GM19035 (cell line): ENCODE measurements at regions not wholly inside any gene's neighbourhood (a gene's known extent, or its start where the extent isn't known, plus 50 kb on each side); places are given as distances from the start of the nearest gene placed in this dataset.
"Not testable (repeated sequence)": the region's sequence is repeated elsewhere in the genome, so short reads cannot be mapped to it uniquely, and the experiment has no call there.

Experiments
- ATAC-seq: cut with Tn5 transposase; IDR thresholded peaks from one replicate; pipeline ENCODE4 v1.9.1; 2021; ENCODE audit not compliant: unreplicated experiment

GRCh38 chr12:38477340-38478090 lies 160.9 kb downstream of the ALG10B start:
- no peak for ATAC-seq

- no peak for ATAC-seq
Measured at GRCh38 chr12:38480594-38480993, 164.0 kb downstream of the ALG10B start.

GRCh38 chr12:38484821-38485449 lies 168.4 kb downstream of the ALG10B start:
- ATAC-seq = no peak

GRCh38 chr12:38488866-38489265 lies 172.3 kb downstream of the ALG10B start:
- ATAC-seq = no peak

- ATAC-seq = no peak
Measured at GRCh38 chr12:38490073-38490472, 173.5 kb downstream of the ALG10B start.

- no peak for ATAC-seq
Measured at GRCh38 chr12:38490941-38491340, 174.4 kb downstream of the ALG10B start.

- no peak for ATAC-seq
Measured at GRCh38 chr12:38501481-38501880, 184.9 kb downstream of the ALG10B start.

- no peak for ATAC-seq
Measured at GRCh38 chr12:38501991-38502390, 185.4 kb downstream of the ALG10B start.

- ATAC-seq = no peak
Measured at GRCh38 chr12:38502415-38502814, 185.8 kb downstream of the ALG10B start.

- ATAC-seq = no peak
Measured at GRCh38 chr12:38507839-38508238, 191.3 kb downstream of the ALG10B start.

GRCh38 chr12:38508246-38508645 lies 191.7 kb downstream of the ALG10B start:
- ATAC-seq = no peak

GRCh38 chr12:38515912-38516311 lies 199.3 kb downstream of the ALG10B start:
- no peak for ATAC-seq

- ATAC-seq = no peak
Measured at GRCh38 chr12:38516418-38516817, 199.8 kb downstream of the ALG10B start.

- no peak for ATAC-seq
Measured at GRCh38 chr12:38523920-38524319, 207.3 kb downstream of the ALG10B start.

GRCh38 chr12:38527631-38528030 lies 211.1 kb downstream of the ALG10B start:
- no peak for ATAC-seq

GRCh38 chr12:38528527-38528926 lies 212.0 kb downstream of the ALG10B start:
- no peak for ATAC-seq

GRCh38 chr12:38529281-38529680 lies 212.7 kb downstream of the ALG10B start:
- not testable (repeated sequence) for ATAC-seq

- ATAC-seq = no peak
Measured at GRCh38 chr12:38538319-38538718, 221.7 kb downstream of the ALG10B start.

GRCh38 chr12:38540156-38540555 lies 223.6 kb downstream of the ALG10B start:
- ATAC-seq = no peak

GRCh38 chr12:38541849-38542248 lies 225.3 kb downstream of the ALG10B start:
- no peak for ATAC-seq

GRCh38 chr12:38543151-38543550 lies 226.6 kb downstream of the ALG10B start:
- ATAC-seq = no peak

GRCh38 chr12:38544330-38545066 lies 227.9 kb downstream of the ALG10B start:
- ATAC-seq = no peak
